ENCODE measurements at regions not wholly inside any gene's neighbourhood (a gene's known extent, or its start where the extent isn't known, plus 50 kb on each side); places are given as distances from the start of the nearest gene placed in this dataset.

DNA sequence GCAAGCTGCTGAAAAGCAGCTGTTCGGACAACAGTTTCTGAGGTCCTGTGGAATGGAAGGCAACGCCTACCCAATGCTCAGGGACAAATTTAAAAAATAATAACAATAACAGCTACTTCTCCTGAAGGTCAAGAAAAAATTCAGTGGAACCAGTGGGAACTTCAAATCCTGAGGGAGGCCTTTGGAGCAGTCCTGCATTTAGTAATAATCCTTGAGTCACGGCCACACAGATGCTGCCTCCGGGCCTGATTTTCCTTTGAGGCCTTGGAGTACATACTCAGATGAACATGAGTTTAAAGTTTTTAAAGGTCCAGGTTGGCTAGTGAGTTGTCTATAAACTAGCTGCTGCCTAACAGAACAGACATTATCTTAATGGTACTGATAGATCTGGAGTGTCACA, 268.0 kb downstream of the MSRB3 start:
- in situ Hi-C loops (cut with MboI; ENCODE audit: low sequenced_read_pairs), result no loop called here

DNA sequence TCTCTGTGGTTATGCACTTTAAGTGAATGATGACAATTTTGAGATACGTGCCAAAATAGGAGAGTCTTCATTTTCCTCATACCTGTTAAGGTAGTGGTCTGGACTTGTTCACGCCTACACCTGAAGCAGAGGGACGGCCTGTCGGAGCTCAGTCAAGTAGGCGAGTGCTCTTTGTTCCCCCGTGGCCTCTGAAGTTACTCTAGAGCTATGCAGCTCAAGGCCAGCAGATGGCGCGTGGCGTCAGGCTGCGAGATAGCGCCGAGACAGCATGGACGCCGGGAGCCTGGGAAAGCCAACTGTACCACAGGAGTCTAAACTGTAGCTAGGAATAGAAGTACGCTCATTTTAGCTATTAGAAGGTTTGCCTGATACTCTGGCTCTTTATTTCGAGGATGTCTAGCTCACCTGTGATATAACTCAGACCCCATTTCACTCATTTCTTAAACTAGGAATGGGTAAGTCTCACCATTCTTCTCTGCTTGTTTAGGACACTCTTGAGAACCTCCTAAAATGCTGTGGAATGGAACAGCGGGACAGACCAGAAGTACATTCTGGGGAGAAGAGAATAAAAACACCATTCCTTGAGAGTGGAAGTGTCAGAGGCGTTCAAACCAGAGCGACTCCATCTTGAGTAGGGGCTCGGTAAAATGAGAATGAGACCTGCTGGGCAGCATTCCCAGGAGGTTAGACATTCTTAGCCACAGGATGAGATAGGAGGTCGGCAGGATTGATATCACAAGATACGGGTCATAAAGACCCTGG, 267.4 kb upstream of the HMGA2 start:
- in situ Hi-C loops (cut with MboI; ENCODE audit: low sequenced_read_pairs), result no loop called here

DNA sequence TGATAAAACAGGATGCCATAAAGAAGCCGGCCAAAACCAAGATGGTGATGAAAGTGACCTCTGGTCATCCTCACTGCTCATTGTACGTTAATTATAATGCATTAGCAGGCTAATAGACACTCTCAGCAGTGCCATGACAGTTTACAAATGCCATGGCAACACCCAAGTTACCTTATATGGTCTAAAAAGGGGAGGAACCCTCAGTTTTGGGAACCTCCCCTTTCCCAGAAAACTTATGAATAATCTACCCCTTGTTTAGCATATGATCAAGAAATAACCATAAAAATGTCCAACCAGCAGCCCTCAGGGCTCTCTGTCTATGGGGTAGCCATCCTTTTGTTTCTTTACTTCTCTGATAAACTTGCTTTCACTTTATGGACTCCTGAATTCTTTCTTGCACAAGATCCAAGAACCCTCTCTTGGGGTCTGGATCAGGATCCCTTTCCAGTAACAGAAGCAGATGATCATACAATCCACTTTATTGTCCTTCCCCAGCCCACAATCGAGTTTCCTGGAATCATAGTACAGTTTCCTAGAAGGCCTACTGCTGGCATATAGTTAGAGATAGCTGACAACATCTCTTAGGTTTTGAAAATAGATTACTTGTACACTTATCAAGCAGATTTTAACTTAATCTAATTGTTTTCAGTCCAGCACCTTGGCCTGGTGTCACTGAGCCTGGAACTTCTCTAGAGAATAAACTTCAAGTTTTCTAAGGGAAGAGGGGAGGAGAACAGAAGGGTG, 266.7 kb upstream of the HMGA2 start:
- in situ Hi-C loops (cut with MboI; ENCODE audit: low sequenced_read_pairs), result no loop called here

DNA sequence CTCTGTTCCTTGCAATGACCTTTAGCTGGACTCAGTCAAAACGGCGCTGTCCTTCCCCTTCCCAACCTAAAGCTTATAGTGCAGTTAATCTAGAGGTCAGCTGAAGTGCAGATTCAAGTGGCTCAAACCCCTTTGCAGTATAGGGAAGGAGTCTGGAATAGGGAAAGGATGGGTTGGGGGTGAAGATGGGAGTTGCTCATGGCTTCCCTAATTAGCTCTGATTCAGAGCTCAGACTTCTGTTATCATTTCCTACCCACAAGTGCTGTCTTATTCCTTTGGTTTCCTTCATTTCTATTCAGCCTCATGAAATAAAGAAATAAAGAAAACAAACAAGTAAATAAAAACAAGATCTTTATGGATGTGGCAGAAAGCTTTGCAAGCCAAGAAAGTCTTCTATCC, 264.0 kb upstream of the HMGA2 start:
- in situ Hi-C loops (cut with MboI; ENCODE audit: low sequenced_read_pairs), result no loop called here

DNA sequence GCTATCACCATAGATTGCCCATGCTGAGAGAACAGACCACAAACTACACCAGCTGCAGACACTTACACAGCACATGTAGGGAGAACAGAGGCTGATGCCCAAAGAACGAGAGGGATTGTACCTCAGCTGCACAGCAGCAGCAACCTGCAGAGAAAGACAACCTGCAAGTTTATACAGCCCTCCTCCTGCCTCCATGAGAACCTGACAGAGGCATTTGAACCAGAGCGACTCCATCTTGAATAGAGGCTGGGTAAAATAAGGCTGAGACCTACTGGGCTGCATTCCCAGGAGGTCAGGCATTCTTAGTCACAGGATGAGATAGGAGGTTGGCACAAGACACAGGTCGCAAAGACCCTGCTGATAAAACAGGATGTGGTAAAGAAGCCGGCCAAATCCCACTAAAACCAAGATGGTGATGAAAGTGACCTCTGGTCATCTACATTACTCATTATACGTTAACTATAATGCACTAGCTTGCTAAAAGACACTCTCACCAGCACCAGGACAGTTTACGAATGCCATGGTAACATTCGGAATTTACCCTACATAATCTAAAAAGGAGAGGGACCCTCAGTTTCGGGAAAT, 262.4 kb upstream of the HMGA2 start:
- in situ Hi-C loops (cut with MboI; ENCODE audit: low sequenced_read_pairs), result no loop called here

DNA sequence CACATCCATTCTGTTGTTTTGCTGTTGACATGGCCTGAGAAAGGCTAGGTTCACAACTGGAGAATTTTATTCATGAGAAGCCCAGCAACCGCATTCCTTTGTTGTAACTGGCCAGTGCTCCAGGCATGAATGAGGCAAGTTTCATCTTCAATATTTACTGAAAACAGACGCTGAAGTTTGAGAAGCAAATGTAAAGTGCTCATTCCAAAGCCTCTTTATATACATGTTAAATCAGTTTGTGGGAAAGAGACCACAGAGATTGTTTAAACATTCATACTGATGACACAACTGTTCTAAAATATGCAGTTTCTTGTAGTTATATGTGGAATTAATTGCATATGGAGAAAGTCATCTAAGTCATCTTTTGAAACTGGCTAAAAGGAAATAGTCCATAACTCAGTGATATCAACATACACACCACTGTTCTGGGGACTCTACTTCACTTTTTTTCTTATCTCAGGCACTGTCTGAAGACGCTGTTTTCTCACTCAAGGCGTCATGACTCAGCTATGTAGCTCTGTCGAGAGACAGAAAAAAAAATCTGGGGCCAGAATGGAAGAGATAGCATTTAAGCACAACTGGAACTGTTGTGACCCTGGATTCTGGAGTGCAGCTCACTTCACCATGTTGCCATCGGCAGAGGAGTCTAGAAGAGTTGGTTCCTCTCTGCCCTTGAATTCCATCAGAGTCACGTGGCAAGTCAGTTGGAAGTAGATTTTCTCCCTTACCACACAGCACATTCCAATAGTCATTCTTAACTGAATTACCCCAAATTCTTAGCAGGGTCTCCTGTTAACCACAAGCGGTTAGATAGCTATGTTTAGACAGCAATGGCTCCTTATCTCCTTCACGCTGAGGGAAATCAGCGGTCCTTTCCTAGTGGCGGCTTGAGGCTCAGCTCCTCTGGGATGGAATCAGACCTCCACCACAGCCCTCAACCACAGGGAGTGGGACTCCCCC, 258.4 kb upstream of the HMGA2 start:
- in situ Hi-C loops (cut with MboI; ENCODE audit: low sequenced_read_pairs), result no loop called here

DNA sequence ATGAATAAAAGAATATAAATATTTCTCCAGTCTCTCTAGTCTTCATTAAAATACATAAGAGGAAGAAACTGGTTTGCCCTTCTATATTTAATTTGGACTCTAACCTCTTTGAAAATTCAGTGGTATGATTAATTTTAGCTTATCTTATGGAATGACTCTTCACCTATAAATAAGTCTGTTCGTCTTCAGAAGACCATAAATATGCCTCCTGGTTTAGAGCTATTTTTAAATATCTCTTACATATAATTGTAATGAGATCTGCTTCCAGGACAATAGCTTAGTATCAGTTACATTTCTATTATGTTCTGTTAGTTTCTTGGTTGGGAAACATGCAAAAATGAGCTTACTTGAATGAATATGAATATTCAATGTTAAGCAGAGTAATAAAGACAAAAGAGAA, 257.5 kb upstream of the HMGA2 start:
- in situ Hi-C loops (cut with MboI; ENCODE audit: low sequenced_read_pairs), result no loop called here

DNA sequence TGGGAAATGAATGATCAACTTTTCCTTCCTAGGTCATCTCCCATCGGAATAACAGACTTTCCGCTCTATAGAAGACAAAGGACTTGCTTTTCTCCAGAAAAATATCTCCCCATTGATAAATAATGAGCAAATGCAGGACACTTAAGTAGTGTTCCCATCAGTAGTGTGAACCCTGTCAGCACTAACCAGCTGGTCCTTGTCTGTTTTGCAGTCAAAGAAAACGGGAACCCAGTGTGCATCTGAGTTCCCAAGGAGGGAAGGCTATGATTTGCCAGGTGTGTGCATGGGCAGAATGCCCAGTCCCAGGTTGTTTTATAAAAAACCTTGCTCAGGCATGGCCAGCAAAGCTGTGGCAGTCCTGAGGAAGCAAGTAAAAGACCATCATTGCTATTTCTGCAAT, 256.5 kb upstream of the HMGA2 start:
- in situ Hi-C loops (cut with MboI; ENCODE audit: low sequenced_read_pairs), result no loop called here

DNA sequence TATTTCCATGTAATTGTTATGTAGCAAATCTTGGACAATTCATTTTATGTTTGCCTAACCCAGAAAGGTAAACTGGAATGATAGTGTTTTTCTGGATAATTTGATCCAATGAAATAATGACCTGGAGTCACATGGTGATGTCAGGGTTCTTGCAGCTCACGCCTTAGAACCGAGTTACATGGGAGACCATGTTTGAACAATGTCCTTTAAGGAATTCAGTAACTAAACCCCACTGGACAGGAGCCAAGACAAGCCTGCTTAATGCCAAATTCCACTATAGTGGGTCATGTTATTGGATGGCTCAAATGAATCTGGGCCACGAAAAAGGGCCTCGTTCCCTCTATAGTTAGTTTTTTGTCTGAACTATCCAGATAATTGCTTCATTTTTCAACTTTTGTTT, 255.8 kb upstream of the HMGA2 start:
- in situ Hi-C loops (cut with MboI; ENCODE audit: low sequenced_read_pairs), result no loop called here

DNA sequence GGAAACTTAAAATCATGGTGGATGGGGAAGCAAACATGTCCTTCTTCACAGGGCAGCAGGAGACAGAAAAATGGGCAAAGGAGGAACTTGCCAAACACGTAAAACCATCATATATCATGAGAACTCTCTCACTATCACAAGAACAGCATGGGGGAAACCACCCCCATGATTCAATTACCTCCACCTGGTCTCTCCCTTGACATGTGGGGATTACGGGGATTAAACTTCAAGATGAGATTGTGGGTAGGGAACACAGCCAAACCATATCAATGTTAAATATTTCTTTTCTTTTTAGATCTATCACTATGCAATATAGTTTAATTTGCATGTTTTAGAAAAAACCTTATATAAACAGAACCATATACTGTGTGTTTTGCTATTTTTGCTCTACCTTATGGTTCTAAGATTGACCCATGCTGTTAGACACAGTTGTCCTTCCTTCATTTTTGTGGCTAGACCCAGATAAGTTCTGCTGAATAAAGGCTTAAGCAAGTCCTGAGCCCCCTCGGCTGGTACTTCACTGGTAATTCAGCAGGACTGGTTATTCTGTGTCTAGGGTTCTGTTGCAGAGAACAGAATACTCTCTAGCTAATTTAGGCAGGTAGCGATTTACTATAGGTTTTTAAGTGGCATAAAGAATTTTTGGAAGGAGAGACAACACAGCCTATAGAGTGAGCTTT, 253.7 kb upstream of the HMGA2 start:
- in situ Hi-C loops (cut with MboI; ENCODE audit: low sequenced_read_pairs), result no loop called here

DNA sequence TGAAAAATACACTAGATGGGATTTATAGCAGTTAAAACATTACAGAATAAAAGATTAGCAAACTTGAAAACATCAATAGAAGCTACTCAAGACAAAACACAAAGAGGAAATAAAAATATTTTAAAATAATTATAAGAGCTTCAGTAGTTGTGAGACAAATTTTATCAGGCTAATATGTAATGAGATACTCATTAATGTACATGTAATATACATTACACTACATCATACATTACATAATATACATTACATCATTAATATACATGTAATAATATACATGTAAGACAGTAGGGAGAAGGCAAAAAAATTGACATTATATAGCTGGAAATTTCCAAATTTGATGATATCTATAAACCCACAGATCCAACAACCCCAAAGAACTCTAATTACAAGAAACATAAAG, 249.4 kb upstream of the HMGA2 start:
- in situ Hi-C loops (cut with MboI; ENCODE audit: low sequenced_read_pairs), result loop anchor here (25.0 kb wide), 1 partner anchor 512 kb away; no protein-coding TSS in a partner anchor

DNA sequence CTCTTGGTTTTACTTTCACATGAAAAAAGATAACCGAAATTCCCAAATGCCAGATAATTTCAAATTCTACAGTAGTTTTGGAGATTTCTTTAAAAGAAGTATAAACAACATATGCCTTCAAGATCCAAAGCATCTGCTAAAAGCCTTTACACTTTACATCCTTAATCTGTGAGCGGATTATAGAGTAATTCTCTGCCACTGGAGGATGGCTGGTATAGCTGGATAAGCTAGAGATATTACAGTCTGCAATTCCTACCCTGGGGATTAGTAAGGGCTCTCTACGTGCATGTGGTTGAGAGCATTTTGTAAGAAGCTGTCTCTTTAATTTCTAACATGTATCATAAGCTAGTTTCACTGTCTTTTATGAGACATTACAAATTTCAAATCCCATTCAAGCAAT, 240.3 kb upstream of the HMGA2 start:
- in situ Hi-C loops (cut with MboI; ENCODE audit: low sequenced_read_pairs), result loop anchor here (25.0 kb wide), 1 partner anchor 503 kb away; no protein-coding TSS in a partner anchor

DNA sequence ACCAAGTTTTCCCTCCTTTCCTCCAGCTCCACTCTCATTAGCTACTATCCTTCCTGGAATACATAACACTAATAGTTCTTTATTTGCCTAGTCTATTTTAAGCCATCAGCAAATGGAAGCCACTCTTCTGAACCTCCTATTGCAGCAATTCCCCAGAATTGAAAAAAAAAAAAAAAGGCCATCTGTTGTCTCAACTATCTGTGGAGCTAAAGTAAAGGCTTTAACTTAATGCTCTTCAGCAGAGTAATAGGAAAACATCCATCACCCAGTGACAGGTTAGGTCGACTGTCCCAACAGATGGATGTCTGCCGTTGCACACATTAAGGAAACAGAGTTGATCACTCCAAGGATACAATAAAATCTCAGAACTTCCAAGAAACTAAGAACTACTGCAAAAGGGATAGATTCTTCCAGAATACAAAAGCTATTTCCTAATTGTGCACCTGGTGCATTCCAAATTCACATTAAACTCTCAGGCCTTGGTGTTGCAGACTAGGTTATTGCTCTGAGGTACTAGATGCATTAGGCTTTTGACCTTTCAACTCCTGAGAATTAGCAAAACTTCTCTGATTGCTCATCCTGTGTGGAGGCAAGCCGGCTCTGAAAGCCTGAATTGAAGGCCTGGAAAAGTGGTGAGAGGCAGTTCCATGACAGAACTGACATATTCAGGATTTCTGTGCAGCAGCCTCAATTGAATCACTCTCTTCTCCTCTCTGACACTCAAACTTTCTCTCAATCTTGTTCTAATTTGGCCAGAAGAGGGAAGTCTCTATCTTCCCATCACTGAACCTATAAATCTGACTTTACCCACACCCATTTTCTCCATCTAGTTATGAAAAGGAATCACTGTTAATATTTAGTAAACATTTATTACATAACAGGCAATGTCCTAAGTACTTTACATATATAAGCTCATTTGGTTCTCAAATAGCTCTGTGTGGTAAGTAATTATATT, 238.4 kb upstream of the HMGA2 start:
- in situ Hi-C loops (cut with MboI; ENCODE audit: low sequenced_read_pairs), result loop anchor here (25.0 kb wide), 1 partner anchor 501 kb away; no protein-coding TSS in a partner anchor

DNA sequence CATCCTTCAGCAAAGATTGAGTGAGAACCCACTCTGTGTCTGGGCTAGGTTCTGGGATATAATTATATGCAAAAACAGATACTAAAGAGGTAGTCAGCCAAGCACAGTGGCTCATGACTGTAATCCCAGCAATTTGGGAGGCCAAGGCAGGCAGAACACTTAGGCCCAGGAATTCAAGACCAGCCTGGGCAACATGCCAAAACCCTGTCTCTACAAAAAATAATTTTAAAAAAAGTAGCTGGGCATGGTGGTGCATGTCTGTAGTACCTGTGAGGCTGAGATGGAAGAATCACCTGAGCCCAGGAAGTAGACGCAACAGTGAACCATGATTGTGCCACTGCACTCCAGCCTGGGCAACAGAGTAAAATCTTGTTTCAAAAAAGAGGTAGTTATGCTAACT, 237.5 kb upstream of the HMGA2 start:
- in situ Hi-C loops (cut with MboI; ENCODE audit: low sequenced_read_pairs), result loop anchor here (25.0 kb wide), 1 partner anchor 501 kb away; no protein-coding TSS in a partner anchor

DNA sequence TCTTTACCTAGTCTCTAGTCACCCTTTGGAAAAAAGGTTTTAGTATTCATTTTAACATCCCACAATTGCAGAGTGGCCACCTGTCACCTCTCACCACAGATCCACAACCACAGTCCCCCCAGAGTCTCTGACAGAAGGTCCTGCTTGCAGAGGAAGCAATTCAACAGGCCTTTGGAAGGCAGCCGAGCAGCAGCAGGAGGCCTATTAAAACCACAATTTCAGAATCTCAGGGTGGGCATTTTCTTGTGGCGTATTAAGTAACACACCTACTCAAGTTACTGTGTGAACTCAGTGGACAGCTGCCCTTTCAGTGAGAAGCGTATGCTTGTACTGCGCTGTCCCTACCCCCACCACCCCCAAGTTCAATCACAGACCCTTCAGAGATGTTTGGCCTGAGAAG, 234.0 kb upstream of the HMGA2 start:
- in situ Hi-C loops (cut with MboI; ENCODE audit: low sequenced_read_pairs), result loop anchor here (25.0 kb wide), 1 partner anchor 497 kb away; no protein-coding TSS in a partner anchor

DNA sequence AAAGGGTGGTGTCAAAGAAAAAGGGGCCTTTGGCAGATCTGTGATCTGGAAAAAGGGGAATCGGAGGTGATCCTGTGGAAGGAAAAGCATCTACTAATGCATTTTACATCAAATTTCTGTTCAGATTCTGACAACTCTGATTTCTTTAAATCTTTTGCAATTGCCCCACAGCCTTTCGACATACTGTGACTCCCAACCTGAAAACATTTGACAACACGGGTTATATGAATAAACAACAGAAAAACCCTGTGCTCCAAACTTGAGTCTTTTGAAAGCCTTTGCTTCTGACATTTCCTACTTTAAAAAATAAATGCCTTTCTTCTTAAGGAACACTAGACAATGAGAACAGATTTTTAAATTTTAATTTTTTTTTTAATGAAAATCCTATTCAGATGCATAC, 231.9 kb upstream of the HMGA2 start:
- in situ Hi-C loops (cut with MboI; ENCODE audit: low sequenced_read_pairs), result loop anchor here (25.0 kb wide), 1 partner anchor 495 kb away; no protein-coding TSS in a partner anchor

DNA sequence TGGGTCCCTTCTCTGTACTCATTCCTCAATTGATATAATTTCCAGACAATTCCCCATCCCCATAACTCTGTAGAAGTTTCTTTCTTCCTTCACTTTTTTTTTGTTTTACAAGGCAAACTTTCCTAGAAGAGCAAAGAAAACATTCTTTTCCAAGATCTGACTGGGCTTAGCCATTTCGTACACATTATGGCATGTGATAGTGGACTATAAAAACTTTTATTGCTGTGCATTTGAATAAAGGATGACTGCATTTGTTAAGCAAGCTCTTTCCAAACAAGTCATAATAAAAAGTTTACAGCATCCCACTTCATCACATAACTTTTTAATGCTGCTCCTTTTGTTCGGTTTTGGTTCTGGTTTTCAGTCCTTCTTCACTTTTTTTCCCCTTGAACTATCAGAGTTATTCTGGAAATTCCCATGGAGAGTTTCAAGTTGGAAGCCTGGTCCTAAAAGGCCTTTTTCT, 231.0 kb upstream of the HMGA2 start:
- in situ Hi-C loops (cut with MboI; ENCODE audit: low sequenced_read_pairs), result loop anchor here (25.0 kb wide), 1 partner anchor 494 kb away; no protein-coding TSS in a partner anchor

DNA sequence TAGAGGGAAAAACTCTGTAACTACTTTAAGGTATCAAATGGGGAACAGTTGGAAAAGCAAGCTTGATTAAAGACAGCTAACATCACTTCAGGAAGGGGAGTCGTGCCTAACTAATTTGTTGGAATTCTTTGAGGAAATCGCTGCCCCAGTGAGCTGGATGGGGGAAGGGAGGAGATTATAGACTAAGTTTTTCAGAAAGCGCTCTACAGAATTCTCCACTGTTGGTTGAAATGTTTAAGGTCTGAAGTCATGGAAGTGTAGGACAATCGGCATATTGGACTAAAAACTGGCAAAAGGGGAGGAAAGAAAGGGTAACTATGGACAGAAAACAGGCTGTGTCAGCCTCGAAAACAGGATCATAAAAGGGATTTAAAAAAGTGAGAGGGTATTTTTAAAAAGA, 229.9 kb upstream of the HMGA2 start:
- in situ Hi-C loops (cut with MboI; ENCODE audit: low sequenced_read_pairs), result loop anchor here (25.0 kb wide), 1 partner anchor 493 kb away; no protein-coding TSS in a partner anchor
